Activated T-cell treated with anti-CD3 and anti-CD28 coated beads, Interleukin-2, amount 50 U/mL, for 48 hours (primary cell): ENCODE measurements at regions not wholly inside any gene's neighbourhood (a gene's known extent, or its start where the extent isn't known, plus 50 kb on each side); places are given as distances from the start of the nearest gene placed in this dataset.

Source experiments
- DNase-seq, 2 experiments: peaks; one replicate each; pipeline ENCODE4 v3.0.0-alpha.2; 2020

GRCh38 chr2:16264931-16265540 lies 324.7 kb downstream of the MYCN start:
- DNase-seq: no peak

GRCh38 chr2:16264491-16264890 lies 324.1 kb downstream of the MYCN start:
- no peak for DNase-seq

- no peak for DNase-seq
Measured at GRCh38 chr2:16263241-16263890, 323.0 kb downstream of the MYCN start.

GRCh38 chr2:16262526-16263178 lies 322.3 kb downstream of the MYCN start:
- no peak for DNase-seq

- no peak for DNase-seq
Measured at GRCh38 chr2:16261791-16262190, 321.4 kb downstream of the MYCN start.

- DNase-seq: no peak
Measured at GRCh38 chr2:16261071-16261470, 320.7 kb downstream of the MYCN start.

GRCh38 chr2:16260041-16260830 lies 319.9 kb downstream of the MYCN start:
- no peak for DNase-seq

- no peak for DNase-seq
Measured at GRCh38 chr2:16259010-16259409, 318.7 kb downstream of the MYCN start.

GRCh38 chr2:16258350-16258749 lies 318.0 kb downstream of the MYCN start:
- no peak for DNase-seq

GRCh38 chr2:16257322-16258028 lies 317.1 kb downstream of the MYCN start:
- DNase-seq: no peak

- no peak for DNase-seq
Measured at GRCh38 chr2:16256601-16257321, 316.4 kb downstream of the MYCN start.

GRCh38 chr2:16255120-16255519 lies 314.8 kb downstream of the MYCN start:
- DNase-seq: no peak

GRCh38 chr2:16254356-16254965 lies 314.1 kb downstream of the MYCN start:
- DNase-seq: no peak

- DNase-seq: no peak
Measured at GRCh38 chr2:16253291-16253690, 312.9 kb downstream of the MYCN start.

GRCh38 chr2:16252891-16253290 lies 312.5 kb downstream of the MYCN start:
- no peak for DNase-seq

- DNase-seq: no peak
Measured at GRCh38 chr2:16252251-16252650, 311.9 kb downstream of the MYCN start.

- DNase-seq: no peak
Measured at GRCh38 chr2:16251511-16252225, 311.3 kb downstream of the MYCN start.

GRCh38 chr2:16250886-16251285 lies 310.5 kb downstream of the MYCN start:
- DNase-seq: no peak

- DNase-seq: no peak
Measured at GRCh38 chr2:16250466-16250865, 310.1 kb downstream of the MYCN start.

- no peak for DNase-seq
Measured at GRCh38 chr2:16250056-16250425, 309.7 kb downstream of the MYCN start.
